Stimulated activated naive CD4-positive, alpha-beta T cell treated with Interleukin-2 at 50 U/mL for 16 hours (primary cell): ENCODE measurements at regions not wholly inside any gene's neighbourhood (a gene's known extent, or its start where the extent isn't known, plus 50 kb on each side); places are given as distances from the start of the nearest gene placed in this dataset.

Source experiments
- DNase-seq: peaks from one replicate; lab custom pipeline; 2025; lab: John Stamatoyannopoulos, UW

GRCh38 chr10:128711806-128712205 lies 585.6 kb upstream of the MKI67 start:
- no peak for DNase-seq

GRCh38 chr10:128712661-128713400 lies 586.6 kb upstream of the MKI67 start:
- DNase-seq, result no peak

- no peak for DNase-seq
Observed at GRCh38 chr10:128713471-128713870, 587.2 kb upstream of the MKI67 start.

- DNase-seq, result no peak
Observed at GRCh38 chr10:128713874-128714570, 587.8 kb upstream of the MKI67 start.

GRCh38 chr10:128714644-128715415 lies 588.6 kb upstream of the MKI67 start:
- DNase-seq, result no peak

- DNase-seq, result no peak
Observed at GRCh38 chr10:128716181-128716580, 590.0 kb upstream of the MKI67 start.

GRCh38 chr10:128721963-128722445 lies 595.8 kb upstream of the MKI67 start:
- no peak for DNase-seq

GRCh38 chr10:128722947-128723346 lies 596.7 kb upstream of the MKI67 start:
- DNase-seq, result no peak

GRCh38 chr10:128723631-128724205 lies 597.5 kb upstream of the MKI67 start:
- no peak for DNase-seq

- DNase-seq, result no peak
Observed at GRCh38 chr10:128725531-128725930, 599.3 kb upstream of the MKI67 start.

GRCh38 chr10:128727114-128727513 lies 600.9 kb upstream of the MKI67 start:
- no peak for DNase-seq

- DNase-seq, result no peak
Observed at GRCh38 chr10:128729910-128730420, 603.7 kb upstream of the MKI67 start.

- no peak for DNase-seq
Observed at GRCh38 chr10:128730922-128731321, 604.7 kb upstream of the MKI67 start.

- no peak for DNase-seq
Observed at GRCh38 chr10:128734161-128734560, 607.9 kb upstream of the MKI67 start.

GRCh38 chr10:128734734-128735133 lies 608.5 kb upstream of the MKI67 start:
- no peak for DNase-seq

GRCh38 chr10:128735996-128736395 lies 609.8 kb upstream of the MKI67 start:
- no peak for DNase-seq

GRCh38 chr10:128738386-128738915 lies 612.2 kb upstream of the MKI67 start:
- DNase-seq, result no peak

GRCh38 chr10:128739930-128740329 lies 613.7 kb upstream of the MKI67 start:
- no peak for DNase-seq

- no peak for DNase-seq
Observed at GRCh38 chr10:128741180-128741579, 615.0 kb upstream of the MKI67 start.

- DNase-seq, result no peak
Observed at GRCh38 chr10:128741680-128742079, 615.5 kb upstream of the MKI67 start.

GRCh38 chr10:128744092-128744491 lies 617.9 kb upstream of the MKI67 start:
- no peak for DNase-seq

- DNase-seq, result no peak
Observed at GRCh38 chr10:128744811-128745305, 618.6 kb upstream of the MKI67 start.
